ENCODE measurements at regions not wholly inside any gene's neighbourhood (a gene's known extent, or its start where the extent isn't known, plus 50 kb on each side); places are given as distances from the start of the nearest gene placed in this dataset.

DNA sequence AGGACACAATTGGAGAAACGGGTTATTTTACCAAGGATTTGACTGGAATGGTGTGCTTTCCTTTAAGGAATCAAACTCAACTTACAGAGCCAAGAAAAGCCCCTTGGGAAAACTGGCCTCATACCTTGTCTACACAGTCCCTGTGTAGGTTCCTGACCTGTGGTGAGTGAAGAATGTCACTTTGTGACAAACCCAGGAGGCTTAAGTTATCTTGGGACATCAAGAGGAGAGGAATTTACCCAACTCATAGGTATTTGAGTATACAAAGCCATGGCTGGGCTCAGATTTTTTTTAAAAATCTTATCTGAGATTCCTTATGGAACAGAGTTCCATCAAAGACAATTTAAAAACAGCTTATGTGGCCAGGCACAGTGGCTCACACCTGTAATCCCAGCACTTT, 112.1 kb downstream of the EIF4E start:
- Histone ChIP-seq H3K4me2 (no peak overlapping the region), H3K9me2 (replicated peaks; ENCODE audit: insufficient read depth) (no peaks in the 10 kb centered on the region), H3K4me3 (no peak overlapping the region), H3K27me3 (no peaks in the 10 kb centered on the region), H3K79me2 (no peaks in the 10 kb centered on the region), H3K36me3 (replicated peaks; ENCODE audit: insufficient read depth, low read depth) (no peaks in the 10 kb centered on the region), H3K27ac (no peak overlapping the region), H3K4me1 (ENCODE audit: insufficient read depth) (no peaks in the 10 kb centered on the region), H4K20me1 (ENCODE audit: insufficient read depth, poor library complexity, severe bottlenecking) (no peaks in the 10 kb centered on the region), H2AFZ (no peak overlapping the region), H3K9me3 (ENCODE audit: low read depth) (no peaks in the 10 kb centered on the region)
- TF ChIP-seq EZH2 (IDR thresholded peaks at IDR 0.05; ENCODE audit: borderline replicate concordance) (no peak), EZH2phosphoT487 (IDR thresholded peaks at IDR 0.05; ENCODE audit: low read depth, severe bottlenecking, unreplicated experiment) (no peak)
- TF ChIP-seq, protein P1, sequence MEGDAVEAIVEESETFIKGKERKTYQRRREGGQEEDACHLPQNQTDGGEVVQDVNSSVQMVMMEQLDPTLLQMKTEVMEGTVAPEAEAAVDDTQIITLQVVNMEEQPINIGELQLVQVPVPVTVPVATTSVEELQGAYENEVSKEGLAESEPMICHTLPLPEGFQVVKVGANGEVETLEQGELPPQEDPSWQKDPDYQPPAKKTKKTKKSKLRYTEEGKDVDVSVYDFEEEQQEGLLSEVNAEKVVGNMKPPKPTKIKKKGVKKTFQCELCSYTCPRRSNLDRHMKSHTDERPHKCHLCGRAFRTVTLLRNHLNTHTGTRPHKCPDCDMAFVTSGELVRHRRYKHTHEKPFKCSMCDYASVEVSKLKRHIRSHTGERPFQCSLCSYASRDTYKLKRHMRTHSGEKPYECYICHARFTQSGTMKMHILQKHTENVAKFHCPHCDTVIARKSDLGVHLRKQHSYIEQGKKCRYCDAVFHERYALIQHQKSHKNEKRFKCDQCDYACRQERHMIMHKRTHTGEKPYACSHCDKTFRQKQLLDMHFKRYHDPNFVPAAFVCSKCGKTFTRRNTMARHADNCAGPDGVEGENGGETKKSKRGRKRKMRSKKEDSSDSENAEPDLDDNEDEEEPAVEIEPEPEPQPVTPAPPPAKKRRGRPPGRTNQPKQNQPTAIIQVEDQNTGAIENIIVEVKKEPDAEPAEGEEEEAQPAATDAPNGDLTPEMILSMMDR (IDR thresholded peaks at IDR 0.05; ENCODE audit: poor library complexity): no peak
- 69% methylated on average over 1 of the region's 1 CpG for WGBS (ENCODE audit: low lambda C conversion rate, missing lambda C conversion rate)
- no peak for DNase-seq (ENCODE audit: low spot score)

DNA sequence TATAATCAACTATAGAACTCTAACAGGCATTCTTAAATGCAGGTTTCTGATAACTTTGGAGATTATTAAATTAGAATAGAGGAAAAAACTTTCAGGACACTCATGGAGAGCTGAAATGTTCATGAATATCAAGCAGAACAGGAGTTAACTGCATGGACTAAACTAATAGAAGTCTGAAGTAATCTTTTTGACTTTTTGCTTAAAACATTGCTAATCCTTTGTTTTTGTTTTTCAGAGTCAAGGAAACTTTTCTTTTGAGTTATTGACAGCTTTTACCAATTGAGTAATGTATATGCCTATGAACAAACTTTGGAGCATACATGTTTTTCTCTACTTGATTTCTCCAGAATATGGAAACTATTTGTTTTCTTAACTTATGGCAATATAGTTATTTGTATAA, 112.5 kb downstream of the EIF4E start:
- no peaks in the 10 kb centered on the region for H3K79me2 ChIP-seq
- H3K27me3 ChIP-seq: no peaks in the 10 kb centered on the region
- no peaks in the 10 kb centered on the region for H4K20me1 ChIP-seq (ENCODE audit: insufficient read depth, poor library complexity, severe bottlenecking)
- no peaks in the 10 kb centered on the region for H3K9me3 ChIP-seq (ENCODE audit: low read depth)
- H3K27ac ChIP-seq: no peak overlapping the region
- no peaks in the 10 kb centered on the region for H3K36me3 ChIP-seq (replicated peaks; ENCODE audit: insufficient read depth, low read depth)
- H3K4me3 ChIP-seq: no peak overlapping the region
- no peak overlapping the region for H3K4me2 ChIP-seq
- TF ChIP-seq, protein P1 (IDR thresholded peaks at IDR 0.05; ENCODE audit: poor library complexity): no peak
- TF ChIP-seq EZH2 (IDR thresholded peaks at IDR 0.05; ENCODE audit: borderline replicate concordance): no peak
- TF ChIP-seq EZH2phosphoT487 (IDR thresholded peaks at IDR 0.05; ENCODE audit: low read depth, severe bottlenecking, unreplicated experiment): no peak
- DNase-seq (ENCODE audit: low spot score): no peak
- H3K4me1 ChIP-seq (ENCODE audit: insufficient read depth): no peaks in the 10 kb centered on the region
- no peaks in the 10 kb centered on the region for H3K9me2 ChIP-seq (replicated peaks; ENCODE audit: insufficient read depth)
- H2AFZ ChIP-seq: no peak overlapping the region

DNA sequence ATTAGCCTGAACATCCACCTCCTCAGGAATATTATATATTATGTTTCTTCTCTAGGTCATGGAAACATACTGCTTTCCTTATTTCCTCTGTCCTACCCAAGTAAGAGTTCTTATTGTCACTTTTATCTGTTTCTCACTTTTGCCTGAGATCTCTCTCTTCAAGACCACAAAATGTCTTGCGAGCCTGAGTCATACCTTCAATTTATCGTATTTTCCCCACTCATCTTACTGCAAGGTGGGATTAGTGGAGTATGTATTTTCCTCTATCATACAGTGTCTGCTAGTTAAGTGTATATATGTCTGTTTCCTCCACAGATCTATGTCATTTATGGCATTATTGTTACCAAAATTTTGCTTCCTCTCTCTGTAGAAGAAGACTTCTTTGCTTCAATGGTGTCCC, 124.5 kb downstream of the EIF4E start:
- no peaks in the 10 kb centered on the region for H3K36me3 ChIP-seq (replicated peaks; ENCODE audit: insufficient read depth, low read depth)
- no peak overlapping the region for H3K27ac ChIP-seq
- no peak overlapping the region for H3K4me3 ChIP-seq
- no peak overlapping the region for H3K4me2 ChIP-seq
- DNase-seq (ENCODE audit: low spot score): no peak
- no peaks in the 10 kb centered on the region for H3K9me3 ChIP-seq (ENCODE audit: low read depth)
- H2AFZ ChIP-seq: no peak overlapping the region
- peaks cover 5% of the 10 kb centered on the region for H3K4me1 ChIP-seq (ENCODE audit: insufficient read depth)
- no peaks in the 10 kb centered on the region for H4K20me1 ChIP-seq (ENCODE audit: insufficient read depth, poor library complexity, severe bottlenecking)
- no peaks in the 10 kb centered on the region for H3K79me2 ChIP-seq
- 95% methylated on average over 2 of the region's 2 CpGs for WGBS (ENCODE audit: low lambda C conversion rate, missing lambda C conversion rate)
- TF ChIP-seq, protein P1 (IDR thresholded peaks at IDR 0.05; ENCODE audit: poor library complexity): no peak
- TF ChIP-seq EZH2phosphoT487 (IDR thresholded peaks at IDR 0.05; ENCODE audit: low read depth, severe bottlenecking, unreplicated experiment) (no peak), EZH2 (IDR thresholded peaks at IDR 0.05; ENCODE audit: borderline replicate concordance) (no peak)
- H3K9me2 ChIP-seq (replicated peaks; ENCODE audit: insufficient read depth): no peaks in the 10 kb centered on the region
- H3K27me3 ChIP-seq: no peaks in the 10 kb centered on the region

DNA sequence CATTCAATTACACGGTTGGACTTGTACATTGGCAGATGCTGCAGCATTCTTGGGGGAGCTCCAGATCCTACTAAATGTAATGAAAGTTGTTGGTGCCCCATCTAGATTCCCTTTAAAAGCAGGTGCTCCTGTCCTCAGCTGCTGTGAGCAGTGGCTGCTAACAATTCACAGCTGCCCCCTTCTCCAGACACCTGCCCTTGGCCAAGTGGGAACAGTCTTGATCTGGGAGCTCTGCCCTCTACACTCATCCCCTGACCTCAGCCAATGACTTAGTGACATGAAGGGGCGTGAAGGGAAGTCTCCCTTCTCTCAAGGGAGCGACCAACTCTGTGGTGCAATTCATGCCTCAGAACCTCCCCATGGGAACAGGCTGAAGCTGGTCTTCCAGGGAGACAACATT, 125.7 kb downstream of the EIF4E start:
- H2AFZ ChIP-seq: no peak overlapping the region
- no peak for DNase-seq (ENCODE audit: low spot score)
- no peaks in the 10 kb centered on the region for H3K9me2 ChIP-seq (replicated peaks; ENCODE audit: insufficient read depth)
- H3K36me3 ChIP-seq (replicated peaks; ENCODE audit: insufficient read depth, low read depth): no peaks in the 10 kb centered on the region
- H3K9me3 ChIP-seq (ENCODE audit: low read depth): no peaks in the 10 kb centered on the region
- no peaks in the 10 kb centered on the region for H3K79me2 ChIP-seq
- H4K20me1 ChIP-seq (ENCODE audit: insufficient read depth, poor library complexity, severe bottlenecking): no peaks in the 10 kb centered on the region
- no peaks in the 10 kb centered on the region for H3K27me3 ChIP-seq
- 83% methylated on average over 3 of the region's 3 CpGs for WGBS (ENCODE audit: low lambda C conversion rate, missing lambda C conversion rate)
- H3K27ac ChIP-seq: no peak overlapping the region
- peaks cover 5% of the 10 kb centered on the region for H3K4me1 ChIP-seq (ENCODE audit: insufficient read depth)
- H3K4me3 ChIP-seq: no peak overlapping the region
- no peak overlapping the region for H3K4me2 ChIP-seq
- TF ChIP-seq, protein P1 (IDR thresholded peaks at IDR 0.05; ENCODE audit: poor library complexity): no peak
- TF ChIP-seq EZH2phosphoT487 (IDR thresholded peaks at IDR 0.05; ENCODE audit: low read depth, severe bottlenecking, unreplicated experiment): no peak

Measured in hepatocyte (in vitro differentiated cells).